GM23248 (cell line): ENCODE measurements at regions not wholly inside any gene's neighbourhood (a gene's known extent, or its start where the extent isn't known, plus 50 kb on each side); places are given as distances from the start of the nearest gene placed in this dataset.
A peak's percentile ranks its signal among the peaks of the same experiment; 100 is the strongest.

Experiments used
- DNase-seq: peaks from one replicate; pipeline ENCODE4 v3.0.0-alpha.2; 2015
- H2AFZ ChIP-seq: fragments of 200-600 bp; sonication (generic); 2 replicates; pipeline ENCODE4 v1.6.1; 2016; ENCODE audit warnings: antibody characterized with exemption
- H3F3A ChIP-seq: fragments of 200-600 bp; sonication (generic); 2 replicates; pipeline ENCODE4 v1.6.1; 2016; ENCODE audit warnings: mild to moderate bottlenecking, antibody characterized with exemption, mixed run types; ENCODE audit not compliant: insufficient read depth
- H3K27ac ChIP-seq: fragments of 200-600 bp; sonication (generic); 2 replicates; pipeline ENCODE4 v1.5.1; 2016; ENCODE audit warnings: mild to moderate bottlenecking
- H3K27me3 ChIP-seq: fragments of 200-600 bp; sonication (generic); replicated peaks from 2 replicates; pipeline ENCODE4 v1.6.1; 2016; ENCODE audit warnings: mild to moderate bottlenecking; ENCODE audit not compliant: insufficient read depth
- H3K36me3 ChIP-seq: fragments of 200-600 bp; sonication (generic); 2 replicates; pipeline ENCODE4 v1.6.1; 2016; ENCODE audit warnings: low read depth, mild to moderate bottlenecking
- H3K4me1 ChIP-seq: fragments of 200-600 bp; sonication (generic); 2 replicates; pipeline ENCODE4 v1.6.1; 2016; ENCODE audit warnings: mild to moderate bottlenecking; ENCODE audit not compliant: insufficient read depth
- H3K4me2 ChIP-seq: fragments of 200-600 bp; sonication (generic); one replicate; pipeline ENCODE4 v1.6.1; 2016; ENCODE audit warnings: mild to moderate bottlenecking; ENCODE audit not compliant: unreplicated experiment
- H3K4me3 ChIP-seq: fragments of 200-600 bp; sonication (generic); 2 replicates; pipeline ENCODE4 v1.5.1; 2016; ENCODE audit warnings: mild to moderate bottlenecking
- H3K79me2 ChIP-seq: fragments of 200-600 bp; sonication (generic); 2 replicates; pipeline ENCODE4 v1.6.1; 2016; ENCODE audit warnings: mild to moderate bottlenecking; ENCODE audit not compliant: insufficient read depth
- H3K9ac ChIP-seq: fragments of 200-600 bp; sonication (generic); 2 replicates; pipeline ENCODE4 v1.6.1; 2016; ENCODE audit warnings: mild to moderate bottlenecking
- H3K9me2 ChIP-seq: fragments of 200-600 bp; sonication (generic); 2 replicates; pipeline ENCODE4 v1.6.1; 2016; ENCODE audit warnings: mixed run types, mild to moderate bottlenecking, moderate library complexity; ENCODE audit not compliant: insufficient read depth
- H3K9me3 ChIP-seq: fragments of 200-600 bp; sonication (generic); one replicate; pipeline ENCODE4 v1.6.1; 2017; ENCODE audit warnings: low read depth
- H4K20me1 ChIP-seq: fragments of 200-600 bp; sonication (generic); 2 replicates; pipeline ENCODE4 v1.6.0; 2016; ENCODE audit not compliant: insufficient read depth
- EZH2 ChIP-seq: fragments of 200-600 bp; sonication (generic); IDR thresholded peaks from 2 replicates; pipeline ENCODE4 v1.6.1; 2018; ENCODE audit warnings: antibody characterized with exemption, mild to moderate bottlenecking; ENCODE audit not compliant: insufficient read depth, poor library complexity, severe bottlenecking
- EZH2phosphoT487 ChIP-seq: fragments of 200-600 bp; sonication (generic); IDR thresholded peaks from 2 replicates; pipeline ENCODE4 v1.6.1; 2018; ENCODE audit warnings: antibody characterized with exemption, moderate library complexity, mild to moderate bottlenecking, low read depth; ENCODE audit not compliant: insufficient read depth
- WGBS, 2 experiments: methylation state at CpG; one replicate each; pipeline ENCODE4 v1.1.6; 2015 to 2017; ENCODE audit warnings: low lambda C conversion rate in 2 of 2, low coverage in 1 of 2; ENCODE audit errors: missing lambda C conversion rate in 2 of 2; 5-methylcytosine and 5-hydroxymethylcytosine counted together
- in situ Hi-C: fragments of 300-500 bp; cut with MboI; formaldehyde crosslinking; loops from 2 replicates; pipeline ENCODE4 v1.15.0; 2020

DNA sequence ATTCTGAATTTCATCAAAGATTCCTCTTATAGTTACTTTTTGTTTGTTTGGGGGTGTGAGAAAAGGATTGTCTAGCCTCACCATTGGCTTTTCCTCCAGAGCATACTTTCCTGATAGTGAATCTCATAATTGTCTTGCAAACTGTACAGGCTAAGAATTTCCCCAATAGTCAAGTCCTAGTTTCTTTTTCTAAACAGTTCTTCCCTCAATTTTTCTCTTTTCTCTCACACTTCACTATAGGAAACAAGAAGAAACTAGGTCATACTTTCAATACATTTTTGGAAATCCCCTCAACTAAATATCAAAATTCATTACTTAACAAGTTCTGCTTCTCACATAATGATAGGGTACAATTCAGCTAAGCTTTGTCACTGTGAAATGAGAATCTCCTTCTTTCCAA, 241.9 kb downstream of the IL20RB start:
- no peaks in the 10 kb centered on the region for H3K79me2 ChIP-seq
- no peaks in the 10 kb centered on the region for H3K9me2 ChIP-seq
- H3F3A ChIP-seq: no peaks in the 10 kb centered on the region
- no peaks in the 10 kb centered on the region for H3K9me3 ChIP-seq
- no peak overlapping the region for H2AFZ ChIP-seq
- no peak overlapping the region for H3K9ac ChIP-seq
- H3K27me3 ChIP-seq: no peaks in the 10 kb centered on the region
- TF ChIP-seq EZH2phosphoT487 (no peak), EZH2 (no peak)
- H3K4me3 ChIP-seq: no peak overlapping the region
- H3K36me3 ChIP-seq: no peaks in the 10 kb centered on the region
- no peak for DNase-seq
- no peaks in the 10 kb centered on the region for H3K4me1 ChIP-seq
- in situ Hi-C loops: no loop called here
- H3K27ac ChIP-seq: no peak overlapping the region
- H4K20me1 ChIP-seq: no peaks in the 10 kb centered on the region
- H3K4me2 ChIP-seq: no peak overlapping the region

DNA sequence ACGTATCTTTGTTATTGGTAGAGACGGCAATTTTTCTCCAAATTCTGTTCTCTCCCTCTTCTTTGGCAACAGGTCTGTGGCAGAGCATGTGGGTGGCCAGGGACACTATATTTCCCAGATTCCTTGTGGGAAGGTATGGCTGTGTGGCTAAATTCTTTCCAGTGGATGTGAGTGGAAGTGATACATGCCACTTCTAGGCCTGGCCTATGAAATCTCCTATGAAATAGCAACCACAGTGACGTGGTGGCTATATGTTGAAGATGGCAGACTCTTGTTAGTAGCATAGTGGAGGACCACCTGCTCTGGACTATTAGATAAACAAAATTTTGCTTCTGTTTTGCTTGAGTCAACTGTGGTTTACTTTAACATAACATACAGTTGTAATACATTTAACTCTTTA, 243.3 kb downstream of the IL20RB start:
- Histone ChIP-seq H4K20me1 (no peaks in the 10 kb centered on the region), H3K9ac (no peak overlapping the region), H3K36me3 (no peaks in the 10 kb centered on the region), H3K9me3 (no peaks in the 10 kb centered on the region), H3F3A (no peaks in the 10 kb centered on the region), H3K4me1 (no peaks in the 10 kb centered on the region), H3K4me3 (no peak overlapping the region), H3K27ac (no peak overlapping the region), H3K79me2 (no peaks in the 10 kb centered on the region), H3K27me3 (no peaks in the 10 kb centered on the region), H3K9me2 (no peaks in the 10 kb centered on the region), H3K4me2 (no peak overlapping the region), H2AFZ (no peak overlapping the region)
- in situ Hi-C loops: no loop called here
- 15 to 29% methylated on average over 3 of the region's 3 CpGs for WGBS, 2 experiments
- DNase-seq: no peak
- TF ChIP-seq EZH2 (no peak), EZH2phosphoT487 (no peak)

DNA sequence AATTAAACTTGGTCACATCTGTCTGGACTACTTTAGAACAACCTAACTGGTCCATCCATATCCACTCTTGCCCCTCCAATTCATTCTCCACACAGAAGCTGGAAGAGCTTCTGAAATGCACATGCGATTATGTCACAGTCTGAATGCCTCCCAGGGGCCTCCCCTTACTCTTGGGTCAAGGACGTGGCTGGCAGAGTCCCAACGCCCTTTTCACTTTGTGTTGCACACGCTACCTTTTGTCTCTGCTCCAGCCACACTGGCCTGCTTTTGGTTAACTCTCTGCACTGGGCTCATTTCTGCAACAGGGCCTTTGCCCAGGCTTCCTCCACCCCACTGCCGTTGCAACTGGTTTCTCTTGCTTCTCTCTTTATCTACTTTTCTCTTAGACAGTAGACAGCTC, 245.2 kb downstream of the IL20RB start:
- Histone ChIP-seq H3K27ac (no peak overlapping the region), H3K4me2 (no peak overlapping the region), H3K4me3 (no peak overlapping the region), H3K4me1 (no peaks in the 10 kb centered on the region), H3K36me3 (no peaks in the 10 kb centered on the region), H3K9me2 (no peaks in the 10 kb centered on the region), H3F3A (no peaks in the 10 kb centered on the region), H3K27me3 (no peaks in the 10 kb centered on the region), H4K20me1 (no peaks in the 10 kb centered on the region), H2AFZ (no peak overlapping the region), H3K79me2 (no peaks in the 10 kb centered on the region), H3K9me3 (no peaks in the 10 kb centered on the region), H3K9ac (no peak overlapping the region)
- 12 to 13% methylated on average over 5 of the region's 5 CpGs for WGBS, 2 experiments
- no peak for DNase-seq
- TF ChIP-seq EZH2 (no peak), EZH2phosphoT487 (no peak)
- in situ Hi-C loops: no loop called here

DNA sequence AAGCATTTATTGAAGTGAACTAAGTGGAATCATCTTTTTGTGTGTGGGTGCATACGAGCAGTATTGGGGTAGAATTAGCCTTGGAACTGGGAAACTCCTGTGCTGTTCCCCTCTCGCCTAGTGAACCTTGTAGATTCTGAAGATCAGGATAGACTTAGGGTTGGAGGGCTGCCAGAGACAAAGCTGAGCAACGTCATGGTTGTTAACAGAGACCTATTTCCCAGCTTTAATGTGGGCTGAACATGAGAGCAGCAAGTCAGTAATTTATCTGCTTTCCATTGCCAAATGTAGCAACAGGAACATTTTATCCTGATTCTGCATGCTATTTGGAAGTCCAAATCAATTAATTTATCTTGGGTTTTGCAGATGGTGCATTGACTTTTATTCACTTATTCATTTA, 246.6 kb downstream of the IL20RB start:
- Histone ChIP-seq H3F3A (no peaks in the 10 kb centered on the region), H3K9ac (no peak overlapping the region), H3K79me2 (no peaks in the 10 kb centered on the region), H3K9me3 (no peaks in the 10 kb centered on the region), H4K20me1 (no peaks in the 10 kb centered on the region), H3K9me2 (no peaks in the 10 kb centered on the region), H3K27ac (no peak overlapping the region), H3K4me3 (no peak overlapping the region), H3K4me1 (no peaks in the 10 kb centered on the region), H3K4me2 (no peak overlapping the region), H3K36me3 (no peaks in the 10 kb centered on the region), H3K27me3 (no peaks in the 10 kb centered on the region), H2AFZ (no peak overlapping the region)
- no peak for DNase-seq
- WGBS, 2 experiments: 7 to 9% methylated on average over 3 of the region's 3 CpGs
- in situ Hi-C loops: no loop called here
- TF ChIP-seq EZH2phosphoT487 (no peak), EZH2 (no peak)

DNA sequence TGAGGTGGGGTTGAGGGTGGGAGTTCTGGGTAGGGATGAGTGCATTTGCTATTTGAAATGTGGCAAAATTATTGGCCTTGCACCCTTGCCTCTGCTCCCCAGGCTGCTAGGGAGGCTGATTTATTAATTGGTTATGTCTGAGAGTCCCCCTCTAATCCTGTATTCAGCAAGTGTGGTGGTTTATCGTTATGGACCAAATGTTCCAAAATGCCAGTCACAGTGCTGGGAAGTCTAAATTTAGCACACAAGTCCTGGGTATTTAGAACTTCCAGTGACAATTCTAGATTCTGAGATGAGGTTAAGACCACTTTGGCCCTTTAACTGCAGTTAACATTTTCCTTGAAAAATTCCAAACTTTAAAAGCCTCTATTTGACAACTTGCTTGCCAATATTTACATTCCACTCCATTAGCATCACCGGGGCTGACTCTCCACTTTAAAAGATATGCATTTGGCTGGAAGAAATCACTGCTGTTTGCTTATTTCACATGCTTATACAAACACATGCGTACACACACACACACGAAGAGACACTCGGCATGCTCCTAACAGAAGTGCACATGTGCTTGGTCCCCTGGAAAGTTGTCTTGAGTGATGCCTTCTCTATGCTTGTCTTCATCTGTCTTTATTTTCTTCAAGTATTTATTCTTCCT, 247.7 kb downstream of the IL20RB start:
- no peaks in the 10 kb centered on the region for H3F3A ChIP-seq
- no peaks in the 10 kb centered on the region for H3K9me2 ChIP-seq
- no peaks in the 10 kb centered on the region for H3K36me3 ChIP-seq
- H2AFZ ChIP-seq: no peak overlapping the region
- H3K4me3 ChIP-seq: no peak overlapping the region
- 15 to 16% methylated on average over 5 of the region's 5 CpGs for WGBS, 2 experiments
- in situ Hi-C loops: no loop called here
- H3K79me2 ChIP-seq: no peaks in the 10 kb centered on the region
- no peaks in the 10 kb centered on the region for H3K9me3 ChIP-seq
- no peak overlapping the region for H3K4me2 ChIP-seq
- no peak overlapping the region for H3K9ac ChIP-seq
- peak; percentile 35 for DNase-seq
- TF ChIP-seq EZH2 (no peak), EZH2phosphoT487 (no peak)
- H3K4me1 ChIP-seq: no peaks in the 10 kb centered on the region
- H4K20me1 ChIP-seq: no peaks in the 10 kb centered on the region
- no peaks in the 10 kb centered on the region for H3K27me3 ChIP-seq
- H3K27ac ChIP-seq: no peak overlapping the region
